ENCODE measurements at regions not wholly inside any gene's neighbourhood (a gene's known extent, or its start where the extent isn't known, plus 50 kb on each side); places are given as distances from the start of the nearest gene placed in this dataset.

- TF ChIP-seq, protein P1, sequence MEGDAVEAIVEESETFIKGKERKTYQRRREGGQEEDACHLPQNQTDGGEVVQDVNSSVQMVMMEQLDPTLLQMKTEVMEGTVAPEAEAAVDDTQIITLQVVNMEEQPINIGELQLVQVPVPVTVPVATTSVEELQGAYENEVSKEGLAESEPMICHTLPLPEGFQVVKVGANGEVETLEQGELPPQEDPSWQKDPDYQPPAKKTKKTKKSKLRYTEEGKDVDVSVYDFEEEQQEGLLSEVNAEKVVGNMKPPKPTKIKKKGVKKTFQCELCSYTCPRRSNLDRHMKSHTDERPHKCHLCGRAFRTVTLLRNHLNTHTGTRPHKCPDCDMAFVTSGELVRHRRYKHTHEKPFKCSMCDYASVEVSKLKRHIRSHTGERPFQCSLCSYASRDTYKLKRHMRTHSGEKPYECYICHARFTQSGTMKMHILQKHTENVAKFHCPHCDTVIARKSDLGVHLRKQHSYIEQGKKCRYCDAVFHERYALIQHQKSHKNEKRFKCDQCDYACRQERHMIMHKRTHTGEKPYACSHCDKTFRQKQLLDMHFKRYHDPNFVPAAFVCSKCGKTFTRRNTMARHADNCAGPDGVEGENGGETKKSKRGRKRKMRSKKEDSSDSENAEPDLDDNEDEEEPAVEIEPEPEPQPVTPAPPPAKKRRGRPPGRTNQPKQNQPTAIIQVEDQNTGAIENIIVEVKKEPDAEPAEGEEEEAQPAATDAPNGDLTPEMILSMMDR (IDR thresholded peaks at IDR 0.05) = no peak
- TF ChIP-seq POLR2A (IDR thresholded peaks at IDR 0.05) = no peak
Measured at GRCh38 chr1:47629201-47629600, 191.4 kb downstream of the FOXD2 start.

Measured in lower leg skin (tissue), 3 donors.